ENCODE measurements at regions not wholly inside any gene's neighbourhood (a gene's known extent, or its start where the extent isn't known, plus 50 kb on each side); places are given as distances from the start of the nearest gene placed in this dataset.

DNA sequence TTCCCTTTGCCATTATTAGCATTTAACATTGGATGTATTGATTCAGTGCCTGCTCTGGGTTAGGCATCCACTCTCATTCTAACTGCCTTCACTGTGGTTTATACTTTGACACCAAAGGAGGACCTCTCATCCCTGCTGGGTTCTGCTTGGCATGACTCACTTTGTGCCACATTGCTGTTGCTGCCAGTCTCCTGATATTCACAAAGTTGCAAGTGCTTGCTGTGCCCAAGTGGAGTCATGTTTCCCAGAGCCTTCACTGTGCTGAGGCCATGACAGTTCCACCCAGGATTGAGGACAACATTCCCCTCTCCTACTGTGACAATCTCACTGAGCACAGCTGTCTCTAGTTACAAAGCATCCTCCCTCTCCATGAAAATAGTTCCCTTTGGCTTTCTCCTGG is 519.9 kb upstream of the USP24 start:
- no peaks in the 10 kb centered on the region for H3K9me3 ChIP-seq
- no peak for DNase-seq
- no peaks in the 10 kb centered on the region for H3K36me3 ChIP-seq
- H3K4me3 ChIP-seq, result no peak overlapping the region
- H3K27ac ChIP-seq, result no peak overlapping the region
- TF ChIP-seq POLR2A (IDR thresholded peaks at IDR 0.05), result no peak
- TF ChIP-seq, protein P1, sequence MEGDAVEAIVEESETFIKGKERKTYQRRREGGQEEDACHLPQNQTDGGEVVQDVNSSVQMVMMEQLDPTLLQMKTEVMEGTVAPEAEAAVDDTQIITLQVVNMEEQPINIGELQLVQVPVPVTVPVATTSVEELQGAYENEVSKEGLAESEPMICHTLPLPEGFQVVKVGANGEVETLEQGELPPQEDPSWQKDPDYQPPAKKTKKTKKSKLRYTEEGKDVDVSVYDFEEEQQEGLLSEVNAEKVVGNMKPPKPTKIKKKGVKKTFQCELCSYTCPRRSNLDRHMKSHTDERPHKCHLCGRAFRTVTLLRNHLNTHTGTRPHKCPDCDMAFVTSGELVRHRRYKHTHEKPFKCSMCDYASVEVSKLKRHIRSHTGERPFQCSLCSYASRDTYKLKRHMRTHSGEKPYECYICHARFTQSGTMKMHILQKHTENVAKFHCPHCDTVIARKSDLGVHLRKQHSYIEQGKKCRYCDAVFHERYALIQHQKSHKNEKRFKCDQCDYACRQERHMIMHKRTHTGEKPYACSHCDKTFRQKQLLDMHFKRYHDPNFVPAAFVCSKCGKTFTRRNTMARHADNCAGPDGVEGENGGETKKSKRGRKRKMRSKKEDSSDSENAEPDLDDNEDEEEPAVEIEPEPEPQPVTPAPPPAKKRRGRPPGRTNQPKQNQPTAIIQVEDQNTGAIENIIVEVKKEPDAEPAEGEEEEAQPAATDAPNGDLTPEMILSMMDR (IDR thresholded peaks at IDR 0.05), result no peak
- no peaks in the 10 kb centered on the region for H3K4me1 ChIP-seq
- no peaks in the 10 kb centered on the region for H3K27me3 ChIP-seq
- intact Hi-C loops (cut with DNase I), result no loop called here

DNA sequence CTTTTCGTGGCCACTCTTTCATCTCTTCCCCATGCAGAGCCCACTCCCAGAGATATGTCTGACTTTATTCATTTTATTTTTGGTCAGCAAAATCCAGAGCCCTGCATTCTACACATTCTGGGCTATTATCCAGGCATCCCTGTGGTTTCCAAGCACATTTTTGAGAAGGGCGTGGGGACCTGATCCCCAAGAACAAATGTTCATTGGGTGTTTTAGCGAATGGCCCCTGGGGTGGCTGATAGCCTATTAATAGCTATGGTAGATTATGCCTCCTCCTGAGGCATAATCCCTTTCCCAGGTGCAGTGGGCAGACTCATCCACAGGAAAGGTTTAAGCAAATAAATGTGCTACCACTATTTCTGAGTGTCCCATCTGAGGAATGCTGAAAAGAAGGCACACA is 511.8 kb upstream of the USP24 start:
- 49 to 67% methylated on average over 3 of the region's 3 CpGs for WGBS, 2 donors
- H3K27me3 ChIP-seq, result peaks cover 0 to 1% (median 0%) of the 10 kb centered on the region in 4 donors
- no peaks in the 10 kb centered on the region for H3K9me3 ChIP-seq
- DNase-seq, result no peak
- no peaks in the 10 kb centered on the region for H3K36me3 ChIP-seq
- H3K4me1 ChIP-seq, result peaks cover 0 to 6% (median 0%) of the 10 kb centered on the region in 3 donors
- intact Hi-C loops (cut with DNase I), result no loop called here
- H3K27ac ChIP-seq, result no peak overlapping the region
- no peak overlapping the region for H3K4me3 ChIP-seq
- TF ChIP-seq POLR2A (IDR thresholded peaks at IDR 0.05), result no peak
- TF ChIP-seq, protein P1 (IDR thresholded peaks at IDR 0.05), result no peak

GRCh38 chr1:55725378-55725777 is 510.2 kb upstream of the USP24 start:
- Histone ChIP-seq H3K36me3 (no peaks in the 10 kb centered on the region), H3K9me3 (no peaks in the 10 kb centered on the region), H3K27ac (peak overlapping the region in 2 of 4 donors; percentile 23 to 52), H3K4me3 (no peak overlapping the region), H3K27me3 (peaks cover 0 to 4% (median 0%) of the 10 kb centered on the region in 4 donors), H3K4me1 (peaks cover 0 to 13% (median 5%) of the 10 kb centered on the region in 3 donors)
- no peak for DNase-seq
- 65 to 72% methylated on average over 1 of the region's 1 CpG for WGBS, 2 donors
- intact Hi-C loops (cut with DNase I), result no loop called here
- no peak for TF ChIP-seq POLR2A (IDR thresholded peaks at IDR 0.05)
- TF ChIP-seq, protein P1 (IDR thresholded peaks at IDR 0.05), result no peak

GRCh38 chr1:55724551-55725325 is 509.6 kb upstream of the USP24 start:
- TF ChIP-seq POLR2A (IDR thresholded peaks at IDR 0.05), result no peak
- TF ChIP-seq, protein P1 (IDR thresholded peaks at IDR 0.05), result no peak
- Histone ChIP-seq H3K4me3 (no peak overlapping the region), H3K27ac (peak overlapping the region in 2 of 4 donors; percentile 39 to 52), H3K9me3 (no peaks in the 10 kb centered on the region), H3K27me3 (peaks cover 0 to 4% (median 0%) of the 10 kb centered on the region in 4 donors), H3K36me3 (no peaks in the 10 kb centered on the region), H3K4me1 (peaks cover 0 to 19% (median 11%) of the 10 kb centered on the region in 3 donors)
- WGBS, 2 donors, result 65 to 69% methylated on average over 7 of the region's 7 CpGs
- no peak for DNase-seq
- intact Hi-C loops (cut with DNase I), result no loop called here

- H3K9me3 ChIP-seq, result no peaks in the 10 kb centered on the region
- intact Hi-C loops (cut with DNase I), result no loop called here
Measured at GRCh38 chr1:55723001-55723400, 507.8 kb upstream of the USP24 start.

More at GRCh38 chr1:55723001-55723400, 507.8 kb upstream of the USP24 start:
- WGBS, 2 donors, result 71 to 86% methylated on average over 1 of the region's 1 CpG
- no peak for DNase-seq
- Histone ChIP-seq H3K27me3 (peaks cover 0 to 4% (median 0%) of the 10 kb centered on the region in 4 donors), H3K4me3 (no peak overlapping the region), H3K27ac (peak overlapping the region in 2 of 4 donors; percentile 39 to 52), H3K4me1 (peaks cover 0 to 36% (median 17%) of the 10 kb centered on the region in 3 donors), H3K36me3 (no peaks in the 10 kb centered on the region)
- TF ChIP-seq POLR2A (IDR thresholded peaks at IDR 0.05), result no peak
- TF ChIP-seq, protein P1 (IDR thresholded peaks at IDR 0.05), result no peak
